OCI-LY7 (cell line): ENCODE measurements at regions not wholly inside any gene's neighbourhood (a gene's known extent, or its start where the extent isn't known, plus 50 kb on each side); places are given as distances from the start of the nearest gene placed in this dataset.
A peak's percentile ranks its signal among the peaks of the same experiment; 100 is the strongest.

ENCODE experiments used
- BruUV-seq: library from RNA; stranded (reverse); fragments of 400-500 nt; replicated peaks from 2 replicates; lab custom pipeline; 2021; lab: Mats Ljungman, UMichigan
- CTCF ChIA-PET: fragments of 300-600 bp; sonication (Branson Sonifier 250); formaldehyde crosslinking; loops from one replicate; lab custom pipeline; 2022; ENCODE audit warnings: antibody characterized with exemption; ENCODE audit not compliant: unreplicated experiment; lab: Charles Lee
- POLR2A ChIA-PET: fragments of 300-600 bp; sonication (Branson Sonifier 250); formaldehyde crosslinking; loops from one replicate; lab custom pipeline; 2022; ENCODE audit warnings: antibody characterized with exemption; lab: Charles Lee
- DNase-seq: peaks from one replicate; pipeline ENCODE4 v3.0.0-alpha.2; 2015; ENCODE audit warnings: low spot score
- H2AFZ ChIP-seq: fragments of 200-600 bp; sonication (generic), shearing (Covaris generic); 2 replicates; pipeline ENCODE4 v1.6.1; 2014; ENCODE audit warnings: mild to moderate bottlenecking, antibody characterized with exemption, low read length, moderate library complexity
- H3K27ac ChIP-seq: fragments of 200-600 bp; sonication (generic); 2 replicates; pipeline ENCODE4 v1.5.1; 2014; ENCODE audit warnings: mixed run types, low read depth, mild to moderate bottlenecking, moderate library complexity, low read length, inconsistent platforms; ENCODE audit not compliant: poor library complexity, severe bottlenecking
- H3K36me3 ChIP-seq: fragments of 200-600 bp; sonication (generic); 2 replicates; pipeline ENCODE4 v1.6.1; 2014; ENCODE audit warnings: mild to moderate bottlenecking, antibody characterized with exemption, low read length, moderate library complexity, mixed read lengths; ENCODE audit not compliant: insufficient read depth
- H3K4me1 ChIP-seq: fragments of 200-600 bp; sonication (generic); 2 replicates; pipeline ENCODE4 v1.5.1; 2014; ENCODE audit warnings: mild to moderate bottlenecking, low read length; ENCODE audit not compliant: insufficient read depth, poor library complexity, severe bottlenecking
- H3K4me2 ChIP-seq: fragments of 200-600 bp; sonication (generic); 2 replicates; pipeline ENCODE4 v1.6.1; 2014; ENCODE audit warnings: mild to moderate bottlenecking, low read length
- H3K4me3 ChIP-seq: fragments of 200-600 bp; sonication (generic); 2 replicates; pipeline ENCODE4 v1.5.1; 2014; ENCODE audit warnings: mild to moderate bottlenecking, low read depth, low read length; ENCODE audit not compliant: poor library complexity, severe bottlenecking
- H3K79me2 ChIP-seq: fragments of 200-600 bp; sonication (generic); 2 replicates; pipeline ENCODE4 v1.6.1; 2016; ENCODE audit warnings: low read depth, mild to moderate bottlenecking, low read length, moderate library complexity, mixed read lengths; ENCODE audit not compliant: insufficient read depth
- H3K9me2 ChIP-seq: fragments of 200-600 bp; sonication (generic); 2 replicates; pipeline ENCODE4 v1.6.1; 2016; ENCODE audit warnings: mild to moderate bottlenecking, low read length, mixed read lengths; ENCODE audit not compliant: insufficient read depth
- H3K9me3 ChIP-seq: fragments of 200-600 bp; sonication (generic); 2 replicates; pipeline ENCODE4 v1.6.1; 2014; ENCODE audit warnings: mild to moderate bottlenecking, mixed run types, low read length, mixed read lengths
- H4K20me1 ChIP-seq: fragments of 200-600 bp; sonication (generic); 2 replicates; pipeline ENCODE4 v1.6.1; 2014; ENCODE audit warnings: mild to moderate bottlenecking, antibody characterized with exemption, low read length, moderate library complexity, mixed read lengths; ENCODE audit not compliant: insufficient read depth
- EZH2phosphoT487 ChIP-seq: fragments of 200-600 bp; sonication (generic); IDR thresholded peaks from 2 replicates; pipeline ENCODE4 v1.6.1; 2018; ENCODE audit warnings: low read depth, borderline replicate concordance, mild to moderate bottlenecking, mixed run types, antibody characterized with exemption, low read length, moderate library complexity, mixed read lengths
- intact Hi-C: fragments of 100-400 bp; cut with micrococcal nuclease; formaldehyde crosslinking; loops from one replicate; pipeline ENCODE4 v1.10.0; 2022; ENCODE audit not compliant: unreplicated experiment
- TF ChIP-seq, protein P1 (sequence below): fragments of 200-600 bp; sonication (generic); conservative IDR thresholded peaks from 2 replicates; pipeline ENCODE4 v1.5.1; 2014; ENCODE audit warnings: mild to moderate bottlenecking, antibody characterized with exemption, low read length, moderate library complexity, mixed read lengths

- BruUV-seq, result no TSS peak
- Histone ChIP-seq H3K9me3 (no peaks in the 10 kb centered on the region), H2AFZ (no peak overlapping the region), H3K4me2 (no peak overlapping the region), H3K9me2 (no peaks in the 10 kb centered on the region), H3K4me1 (no peaks in the 10 kb centered on the region), H3K27ac (no peak overlapping the region), H4K20me1 (no peaks in the 10 kb centered on the region), H3K4me3 (no peak overlapping the region), H3K79me2 (no peaks in the 10 kb centered on the region), H3K36me3 (no peaks in the 10 kb centered on the region)
- ChIA-PET CTCF (no interaction called here), POLR2A (no interaction called here)
- intact Hi-C loops, result no loop called here
- TF ChIP-seq, protein P1, sequence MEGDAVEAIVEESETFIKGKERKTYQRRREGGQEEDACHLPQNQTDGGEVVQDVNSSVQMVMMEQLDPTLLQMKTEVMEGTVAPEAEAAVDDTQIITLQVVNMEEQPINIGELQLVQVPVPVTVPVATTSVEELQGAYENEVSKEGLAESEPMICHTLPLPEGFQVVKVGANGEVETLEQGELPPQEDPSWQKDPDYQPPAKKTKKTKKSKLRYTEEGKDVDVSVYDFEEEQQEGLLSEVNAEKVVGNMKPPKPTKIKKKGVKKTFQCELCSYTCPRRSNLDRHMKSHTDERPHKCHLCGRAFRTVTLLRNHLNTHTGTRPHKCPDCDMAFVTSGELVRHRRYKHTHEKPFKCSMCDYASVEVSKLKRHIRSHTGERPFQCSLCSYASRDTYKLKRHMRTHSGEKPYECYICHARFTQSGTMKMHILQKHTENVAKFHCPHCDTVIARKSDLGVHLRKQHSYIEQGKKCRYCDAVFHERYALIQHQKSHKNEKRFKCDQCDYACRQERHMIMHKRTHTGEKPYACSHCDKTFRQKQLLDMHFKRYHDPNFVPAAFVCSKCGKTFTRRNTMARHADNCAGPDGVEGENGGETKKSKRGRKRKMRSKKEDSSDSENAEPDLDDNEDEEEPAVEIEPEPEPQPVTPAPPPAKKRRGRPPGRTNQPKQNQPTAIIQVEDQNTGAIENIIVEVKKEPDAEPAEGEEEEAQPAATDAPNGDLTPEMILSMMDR, result no peak
- TF ChIP-seq EZH2phosphoT487, result no peak
- DNase-seq, result no peak
Observed at GRCh38 chr1:5688081-5689077, 303.8 kb downstream of the NPHP4 start.

- no peaks in the 10 kb centered on the region for H3K36me3 ChIP-seq
- 0 out of 2 replicates have a peak overlapping the region, but pooled peaks have one; percentile 28 for H2AFZ ChIP-seq
- CTCF ChIA-PET, result no interaction called here
- H3K27ac ChIP-seq, result no peak overlapping the region
- POLR2A ChIA-PET, result no interaction called here
- no peaks in the 10 kb centered on the region for H4K20me1 ChIP-seq
- TF ChIP-seq, protein P1, result no peak
- TF ChIP-seq EZH2phosphoT487, result no peak
- no peak overlapping the region for H3K4me2 ChIP-seq
- intact Hi-C loops, result no loop called here
- no peak for DNase-seq
- no peaks in the 10 kb centered on the region for H3K9me3 ChIP-seq
- no TSS peak for BruUV-seq
- no peaks in the 10 kb centered on the region for H3K79me2 ChIP-seq
- H3K9me2 ChIP-seq, result no peaks in the 10 kb centered on the region
- H3K4me3 ChIP-seq, result no peak overlapping the region
- no peaks in the 10 kb centered on the region for H3K4me1 ChIP-seq
Observed at GRCh38 chr1:5686925-5687706, 305.1 kb downstream of the NPHP4 start.
